ENCODE measurements at regions not wholly inside any gene's neighbourhood (a gene's known extent, or its start where the extent isn't known, plus 50 kb on each side); places are given as distances from the start of the nearest gene placed in this dataset.
A peak's percentile ranks its signal among the peaks of the same experiment; 100 is the strongest.

DNA sequence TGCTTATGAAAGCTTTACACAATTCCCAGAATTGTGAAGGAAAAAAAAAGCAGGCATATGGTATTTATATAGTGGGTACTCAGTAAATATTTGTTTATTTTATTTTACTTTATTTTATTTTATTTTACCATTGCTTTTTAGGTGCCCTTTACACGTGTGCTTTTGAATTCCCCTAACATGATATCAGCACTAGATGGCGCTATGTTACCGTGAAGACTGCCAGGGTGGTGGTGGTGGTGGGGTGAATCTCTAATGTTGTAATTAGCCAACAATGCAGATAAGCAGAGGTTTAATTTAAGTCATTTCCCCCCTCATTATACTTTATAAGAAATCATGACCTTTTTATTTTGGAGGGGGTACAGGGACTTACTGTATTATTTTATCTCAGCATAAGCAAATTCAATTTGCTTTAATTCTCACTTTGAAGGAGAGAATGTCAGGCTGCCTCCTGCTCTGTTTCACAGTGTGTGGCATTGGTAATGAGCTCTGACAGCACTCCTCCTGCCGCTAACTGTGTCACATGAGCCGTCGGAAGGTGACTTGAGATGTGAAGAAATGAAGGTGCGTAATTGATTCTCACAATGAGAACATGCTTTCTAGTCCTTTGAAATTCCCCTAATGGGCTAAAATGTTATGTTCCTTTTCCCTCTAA lies 165.6 kb downstream of the YTHDC2 start:
- Histone ChIP-seq H3K18ac (ENCODE audit: insufficient read length, low read depth, low read length) (no peak overlapping the region), H3K79me2 (ENCODE audit: insufficient read depth, low read length) (no peaks in the 10 kb centered on the region), H3K4me1 (ENCODE audit: insufficient read depth, low read length) (no peaks in the 10 kb centered on the region), H2BK5ac (ENCODE audit: insufficient read length, low read length) (no peak overlapping the region), H3K9me3 (ENCODE audit: control insufficient read depth, low read depth, low read length) (peaks cover 8% of the 10 kb centered on the region), H3K4ac (ENCODE audit: low read depth, low read length) (no peak overlapping the region), H3K27me3 (ENCODE audit: insufficient read depth, low read length) (no peaks in the 10 kb centered on the region), H3K56ac (ENCODE audit: insufficient read length, low read depth, low read length) (no peak overlapping the region), H2AK5ac (ENCODE audit: insufficient read length, low read length) (no peak overlapping the region), H3T11ph (ENCODE audit: low read length) (no peak overlapping the region), H3K79me1 (ENCODE audit: insufficient read depth, low read depth, low read length, poor library complexity, severe bottlenecking) (no peaks in the 10 kb centered on the region), H2BK15ac (ENCODE audit: low read depth, low read length) (no peak overlapping the region), H3K23me2 (ENCODE audit: insufficient read length, low read depth, low read length, poor library complexity, severe bottlenecking) (no peaks in the 10 kb centered on the region), H3K4me2 (ENCODE audit: insufficient read depth, insufficient read length, low read length) (no peak overlapping the region), H4K5ac (ENCODE audit: insufficient read length, low read depth, low read length) (no peak overlapping the region), H3K9ac (ENCODE audit: extremely low read depth, insufficient read length, low read length) (no peak overlapping the region), H4K20me1 (ENCODE audit: control insufficient read depth, insufficient read depth, insufficient read length) (no peaks in the 10 kb centered on the region), H4K91ac (ENCODE audit: insufficient read length, low read depth, low read length) (no peak overlapping the region), H3K27ac (ENCODE audit: insufficient read length, low read depth, low read length) (no peak overlapping the region), H2AFZ (ENCODE audit: low read length) (no peak overlapping the region), H2BK120ac (ENCODE audit: low read depth, low read length, poor library complexity, severe bottlenecking) (no peak overlapping the region), H3K14ac (ENCODE audit: insufficient read depth, low read length) (no peak overlapping the region), H3K23ac (ENCODE audit: insufficient read length, low read depth, low read length) (no peak overlapping the region), H2BK12ac (ENCODE audit: insufficient read length, low read depth, low read length) (no peak overlapping the region), H4K8ac (replicated peaks; ENCODE audit: insufficient read length, low read depth, low read length) (no peak overlapping the region), H2BK20ac (ENCODE audit: low read depth, low read length, poor library complexity, severe bottlenecking) (no peak overlapping the region)
- H3K9me3 Mint-ChIP-seq = peaks cover 12 to 14% of the 10 kb centered on the region in 2 experiments
- no peak overlapping the region for H3K4me3 Mint-ChIP-seq
- no CpG with 5 or more reads among the region's 7 CpGs for WGBS (ENCODE audit: extremely low coverage, insufficient read length, low lambda C conversion rate)
- H3K4me1 Mint-ChIP-seq = peaks cover 29 to 30% of the 10 kb centered on the region in 2 experiments
- no peaks in the 10 kb centered on the region for H3K27me3 Mint-ChIP-seq (ENCODE audit: low read depth)
- H3K36me3 Mint-ChIP-seq (ENCODE audit: insufficient read depth in 1 of 3, low read depth in 3 of 3) = peaks cover 2 to 15% (median 14%) of the 10 kb centered on the region in 3 experiments
- DNase-seq = peak; percentile 52
- TF ChIP-seq, protein P1, sequence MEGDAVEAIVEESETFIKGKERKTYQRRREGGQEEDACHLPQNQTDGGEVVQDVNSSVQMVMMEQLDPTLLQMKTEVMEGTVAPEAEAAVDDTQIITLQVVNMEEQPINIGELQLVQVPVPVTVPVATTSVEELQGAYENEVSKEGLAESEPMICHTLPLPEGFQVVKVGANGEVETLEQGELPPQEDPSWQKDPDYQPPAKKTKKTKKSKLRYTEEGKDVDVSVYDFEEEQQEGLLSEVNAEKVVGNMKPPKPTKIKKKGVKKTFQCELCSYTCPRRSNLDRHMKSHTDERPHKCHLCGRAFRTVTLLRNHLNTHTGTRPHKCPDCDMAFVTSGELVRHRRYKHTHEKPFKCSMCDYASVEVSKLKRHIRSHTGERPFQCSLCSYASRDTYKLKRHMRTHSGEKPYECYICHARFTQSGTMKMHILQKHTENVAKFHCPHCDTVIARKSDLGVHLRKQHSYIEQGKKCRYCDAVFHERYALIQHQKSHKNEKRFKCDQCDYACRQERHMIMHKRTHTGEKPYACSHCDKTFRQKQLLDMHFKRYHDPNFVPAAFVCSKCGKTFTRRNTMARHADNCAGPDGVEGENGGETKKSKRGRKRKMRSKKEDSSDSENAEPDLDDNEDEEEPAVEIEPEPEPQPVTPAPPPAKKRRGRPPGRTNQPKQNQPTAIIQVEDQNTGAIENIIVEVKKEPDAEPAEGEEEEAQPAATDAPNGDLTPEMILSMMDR (conservative IDR thresholded peaks at IDR 0.05) = peak; percentile 93
- no peak overlapping the region for H3K27ac Mint-ChIP-seq
